ENCODE measurements at regions not wholly inside any gene's neighbourhood (a gene's known extent, or its start where the extent isn't known, plus 50 kb on each side); places are given as distances from the start of the nearest gene placed in this dataset.

- POLR2A ChIA-PET = no interaction called here
- Histone ChIP-seq H3K4me1 (ENCODE audit: control insufficient read depth, insufficient read depth, low read length) (no peaks in the 10 kb centered on the region), H3K27ac (ENCODE audit: extremely low read depth, low read depth, low read length) (no peak overlapping the region), H3K9me3 (ENCODE audit: control insufficient read depth, insufficient read depth, low read depth, low read length) (no peaks in the 10 kb centered on the region), H3K36me3 (ENCODE audit: control insufficient read depth in 2 of 2, insufficient read depth in 1 of 2, low read length in 2 of 2) (no peaks in the 10 kb centered on the region), H3K4me3 (ENCODE audit: low read depth, low read length) (no peak overlapping the region)
- CTCF ChIA-PET = interaction anchor here (0.6 kb wide), 2 partner anchors 338 to 440 kb away, joined by 3 to 4 read pairs; no protein-coding TSS in a partner anchor
- TF ChIP-seq SP3 (tag by site-specific recombination; IDR thresholded peaks at IDR 0.05) = no peak
Measured at GRCh38 chrX:39714471-39714870, 383.3 kb downstream of the BCOR start.

DNA sequence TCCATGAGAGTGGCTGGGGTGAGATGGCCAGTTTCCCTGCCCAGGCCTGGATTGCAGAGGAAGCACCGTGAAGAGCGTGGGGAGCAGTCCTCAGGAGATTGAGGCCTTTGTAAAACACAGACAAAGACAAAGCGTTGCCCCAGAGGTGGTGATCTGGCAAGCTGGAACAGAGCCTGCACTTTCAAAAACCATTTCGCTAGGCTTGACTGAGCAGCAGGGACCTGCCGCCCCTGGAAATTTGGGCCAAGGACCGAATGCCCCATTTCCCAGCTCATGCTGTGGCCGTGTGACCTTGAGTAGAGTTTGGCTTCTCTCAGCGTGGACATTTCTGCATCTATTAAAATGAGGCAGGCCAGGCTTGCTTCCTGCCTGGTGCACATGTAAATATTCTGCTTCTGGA lies 381.4 kb downstream of the BCOR start:
- Histone ChIP-seq H3K4me3 (ENCODE audit: low read depth, low read length) (no peak overlapping the region), H3K27ac (ENCODE audit: extremely low read depth, low read depth, low read length) (no peak overlapping the region), H3K36me3 (ENCODE audit: control insufficient read depth in 2 of 2, insufficient read depth in 1 of 2, low read length in 2 of 2) (no peaks in the 10 kb centered on the region), H3K9me3 (ENCODE audit: control insufficient read depth, insufficient read depth, low read depth, low read length) (no peaks in the 10 kb centered on the region), H3K4me1 (ENCODE audit: control insufficient read depth, insufficient read depth, low read length) (no peaks in the 10 kb centered on the region)
- no peak for TF ChIP-seq ZNF792 (tag by site-specific recombination; IDR thresholded peaks at IDR 0.05)
- TF ChIP-seq TRIM28 (IDR thresholded peaks at IDR 0.05; ENCODE audit: borderline replicate concordance, low read length) = no peak
- TF ChIP-seq KLF16 (tag by site-specific recombination; IDR thresholded peaks at IDR 0.05) = no peak
- TF ChIP-seq EGR2 (tag by site-specific recombination; IDR thresholded peaks at IDR 0.05; ENCODE audit: low read depth) = no peak
- TF ChIP-seq ZNF23 (tag by site-specific recombination; IDR thresholded peaks at IDR 0.05; ENCODE audit: borderline replicate concordance) = no peak
- TF ChIP-seq ZNF776 (tag by site-specific recombination; IDR thresholded peaks at IDR 0.05; ENCODE audit: borderline replicate concordance) = no peak
- CTCF ChIA-PET = no interaction called here
- POLR2A ChIA-PET = no interaction called here

GRCh38 chrX:39716802-39717540 lies 380.8 kb downstream of the BCOR start:
- CTCF ChIA-PET = interaction anchor here (0.7 kb wide), 1 partner anchor 20 kb away, joined by 3 read pairs; no protein-coding TSS in a partner anchor
- Histone ChIP-seq H3K9me3 (ENCODE audit: control insufficient read depth, insufficient read depth, low read depth, low read length) (no peaks in the 10 kb centered on the region), H3K36me3 (ENCODE audit: control insufficient read depth in 2 of 2, insufficient read depth in 1 of 2, low read length in 2 of 2) (no peaks in the 10 kb centered on the region), H3K4me3 (ENCODE audit: low read depth, low read length) (no peak overlapping the region), H3K27ac (ENCODE audit: extremely low read depth, low read depth, low read length) (no peak overlapping the region), H3K4me1 (ENCODE audit: control insufficient read depth, insufficient read depth, low read length) (no peaks in the 10 kb centered on the region)
- TF ChIP-seq WT1 (tag by site-specific recombination; IDR thresholded peaks at IDR 0.05) (no peak), ZNF350 (tag by site-specific recombination; IDR thresholded peaks at IDR 0.05) (no peak), ZNF624 (tag by site-specific recombination; IDR thresholded peaks at IDR 0.05) (no peak), ZNF792 (tag by site-specific recombination; IDR thresholded peaks at IDR 0.05) (no peak), ZNF658 (tag by site-specific recombination; IDR thresholded peaks at IDR 0.05) (no peak), ZFP69B (tag by site-specific recombination; IDR thresholded peaks at IDR 0.05) (no peak), ZBTB20 (tag by site-specific recombination; IDR thresholded peaks at IDR 0.05) (no peak)
- TF ChIP-seq, protein P1, sequence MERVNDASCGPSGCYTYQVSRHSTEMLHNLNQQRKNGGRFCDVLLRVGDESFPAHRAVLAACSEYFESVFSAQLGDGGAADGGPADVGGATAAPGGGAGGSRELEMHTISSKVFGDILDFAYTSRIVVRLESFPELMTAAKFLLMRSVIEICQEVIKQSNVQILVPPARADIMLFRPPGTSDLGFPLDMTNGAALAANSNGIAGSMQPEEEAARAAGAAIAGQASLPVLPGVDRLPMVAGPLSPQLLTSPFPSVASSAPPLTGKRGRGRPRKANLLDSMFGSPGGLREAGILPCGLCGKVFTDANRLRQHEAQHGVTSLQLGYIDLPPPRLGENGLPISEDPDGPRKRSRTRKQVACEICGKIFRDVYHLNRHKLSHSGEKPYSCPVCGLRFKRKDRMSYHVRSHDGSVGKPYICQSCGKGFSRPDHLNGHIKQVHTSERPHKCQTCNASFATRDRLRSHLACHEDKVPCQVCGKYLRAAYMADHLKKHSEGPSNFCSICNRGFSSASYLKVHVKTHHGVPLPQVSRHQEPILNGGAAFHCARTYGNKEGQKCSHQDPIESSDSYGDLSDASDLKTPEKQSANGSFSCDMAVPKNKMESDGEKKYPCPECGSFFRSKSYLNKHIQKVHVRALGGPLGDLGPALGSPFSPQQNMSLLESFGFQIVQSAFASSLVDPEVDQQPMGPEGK (tag by site-specific recombination; IDR thresholded peaks at IDR 0.05) = no peak
- TF ChIP-seq, protein P2, sequence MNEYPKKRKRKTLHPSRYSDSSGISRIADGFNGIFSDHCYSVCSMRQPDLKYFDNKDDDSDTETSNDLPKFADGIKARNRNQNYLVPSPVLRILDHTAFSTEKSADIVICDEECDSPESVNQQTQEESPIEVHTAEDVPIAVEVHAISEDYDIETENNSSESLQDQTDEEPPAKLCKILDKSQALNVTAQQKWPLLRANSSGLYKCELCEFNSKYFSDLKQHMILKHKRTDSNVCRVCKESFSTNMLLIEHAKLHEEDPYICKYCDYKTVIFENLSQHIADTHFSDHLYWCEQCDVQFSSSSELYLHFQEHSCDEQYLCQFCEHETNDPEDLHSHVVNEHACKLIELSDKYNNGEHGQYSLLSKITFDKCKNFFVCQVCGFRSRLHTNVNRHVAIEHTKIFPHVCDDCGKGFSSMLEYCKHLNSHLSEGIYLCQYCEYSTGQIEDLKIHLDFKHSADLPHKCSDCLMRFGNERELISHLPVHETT (tag by site-specific recombination; IDR thresholded peaks at IDR 0.05) = no peak
- POLR2A ChIA-PET = no interaction called here

DNA sequence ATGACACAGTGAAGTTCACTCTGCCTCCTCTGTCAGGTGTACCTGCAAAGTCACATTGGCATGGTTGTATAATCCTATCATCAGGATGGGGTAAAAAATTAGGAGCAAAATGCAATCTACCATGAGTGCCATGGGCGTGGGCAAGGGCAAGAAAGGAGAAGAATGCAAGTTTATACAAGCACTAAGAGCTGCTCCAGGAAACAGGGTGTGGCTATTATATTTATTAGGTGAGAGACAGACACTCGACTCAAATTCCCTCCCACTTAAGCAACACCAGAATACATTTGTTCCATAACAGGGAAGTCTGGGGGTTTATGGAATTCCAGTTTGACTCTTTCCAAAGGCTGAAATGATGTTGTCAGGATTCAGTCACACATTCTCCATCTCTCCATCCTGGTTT lies 378.8 kb downstream of the BCOR start:
- Histone ChIP-seq H3K36me3 (ENCODE audit: control insufficient read depth in 2 of 2, insufficient read depth in 1 of 2, low read length in 2 of 2) (no peaks in the 10 kb centered on the region), H3K9me3 (ENCODE audit: control insufficient read depth, insufficient read depth, low read depth, low read length) (no peaks in the 10 kb centered on the region), H3K4me3 (ENCODE audit: low read depth, low read length) (no peak overlapping the region), H3K27ac (ENCODE audit: extremely low read depth, low read depth, low read length) (no peak overlapping the region), H3K4me1 (ENCODE audit: control insufficient read depth, insufficient read depth, low read length) (no peaks in the 10 kb centered on the region)
- ChIA-PET CTCF (interaction anchor here (1.0 kb wide), 1 partner anchor 11 kb away, joined by 3 read pairs; no protein-coding TSS in a partner anchor), POLR2A (no interaction called here)
- TF ChIP-seq ZSCAN16 (tag by site-specific recombination; IDR thresholded peaks at IDR 0.05) (no peak), TSHZ1 (tag by site-specific recombination; IDR thresholded peaks at IDR 0.05; ENCODE audit: borderline replicate concordance) (no peak), OVOL3 (tag by site-specific recombination; IDR thresholded peaks at IDR 0.05) (no peak), ZNF292 (tag by site-specific recombination; IDR thresholded peaks at IDR 0.05; ENCODE audit: borderline replicate concordance, low read depth) (no peak)
- TF ChIP-seq, protein P3, sequence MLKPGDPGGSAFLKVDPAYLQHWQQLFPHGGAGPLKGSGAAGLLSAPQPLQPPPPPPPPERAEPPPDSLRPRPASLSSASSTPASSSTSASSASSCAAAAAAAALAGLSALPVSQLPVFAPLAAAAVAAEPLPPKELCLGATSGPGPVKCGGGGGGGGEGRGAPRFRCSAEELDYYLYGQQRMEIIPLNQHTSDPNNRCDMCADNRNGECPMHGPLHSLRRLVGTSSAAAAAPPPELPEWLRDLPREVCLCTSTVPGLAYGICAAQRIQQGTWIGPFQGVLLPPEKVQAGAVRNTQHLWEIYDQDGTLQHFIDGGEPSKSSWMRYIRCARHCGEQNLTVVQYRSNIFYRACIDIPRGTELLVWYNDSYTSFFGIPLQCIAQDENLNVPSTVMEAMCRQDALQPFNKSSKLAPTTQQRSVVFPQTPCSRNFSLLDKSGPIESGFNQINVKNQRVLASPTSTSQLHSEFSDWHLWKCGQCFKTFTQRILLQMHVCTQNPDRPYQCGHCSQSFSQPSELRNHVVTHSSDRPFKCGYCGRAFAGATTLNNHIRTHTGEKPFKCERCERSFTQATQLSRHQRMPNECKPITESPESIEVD (tag by site-specific recombination; IDR thresholded peaks at IDR 0.05) = no peak

All from HEK293 (cell line).